ENCODE measurements at regions not wholly inside any gene's neighbourhood (a gene's known extent, or its start where the extent isn't known, plus 50 kb on each side); places are given as distances from the start of the nearest gene placed in this dataset.

- no peak for DNase-seq (ENCODE audit: low read depth)
- TF ChIP-seq CTCF (IDR thresholded peaks at IDR 0.05; ENCODE audit: low read length, missing control alignments), result no peak
These were observed 217.5 kb upstream of the DYNLRB2 start for GRCh38 chr16:80323187-80323807.

DNA sequence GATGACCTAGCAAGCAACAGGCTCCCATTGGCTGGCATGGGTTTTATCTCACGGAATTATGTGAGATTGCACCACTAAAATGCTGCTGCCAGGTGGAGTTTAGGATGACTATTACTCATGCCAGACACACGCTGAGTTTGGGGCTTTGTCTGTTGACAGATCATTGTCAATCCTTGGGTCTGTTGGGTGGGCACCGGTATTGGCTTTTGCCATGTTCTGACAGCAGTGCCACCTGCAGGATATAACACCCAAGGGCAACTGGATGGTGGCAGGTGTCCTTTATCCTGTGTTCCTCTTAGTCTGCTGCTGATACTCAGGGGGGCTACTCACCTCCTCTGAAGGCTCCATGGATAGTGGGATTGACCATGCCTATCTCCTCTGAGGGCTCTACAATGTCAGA lies 221.6 kb upstream of the DYNLRB2 start:
- no peak overlapping the region for H3K4me3 ChIP-seq (replicated peaks; ENCODE audit: low read depth, low read length)
- DNase-seq (ENCODE audit: low read depth), result no peak
- no peak for TF ChIP-seq CTCF (IDR thresholded peaks at IDR 0.05; ENCODE audit: low read length, missing control alignments)

More at GRCh38 chr16:80323187-80323807, 217.5 kb upstream of the DYNLRB2 start:
- H3K4me3 ChIP-seq (replicated peaks; ENCODE audit: low read depth, low read length), result no peak overlapping the region

DNA sequence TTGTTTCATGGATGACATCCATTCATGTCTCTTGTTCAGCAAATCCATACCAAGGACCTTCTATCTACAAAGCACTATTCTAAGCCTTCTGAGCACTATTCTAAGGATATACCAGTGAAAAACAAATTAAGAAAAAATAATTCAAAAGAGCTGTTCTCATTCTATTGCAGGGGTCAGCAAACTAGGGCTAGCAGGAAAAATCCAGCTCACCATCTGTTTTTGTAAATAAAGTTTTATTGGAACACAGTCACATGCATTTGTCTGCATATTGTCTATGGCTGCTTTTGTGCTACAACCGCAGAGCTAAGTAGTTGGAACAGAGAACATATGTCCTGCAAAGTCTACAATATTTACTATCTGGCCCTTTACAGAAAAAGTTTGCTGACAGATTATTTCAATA lies 222.7 kb upstream of the DYNLRB2 start:
- TF ChIP-seq CTCF (IDR thresholded peaks at IDR 0.05; ENCODE audit: low read length, missing control alignments), result no peak
- H3K4me3 ChIP-seq (replicated peaks; ENCODE audit: low read depth, low read length), result no peak overlapping the region
- no peak for DNase-seq (ENCODE audit: low read depth)

GRCh38 chr16:80317599-80318037 lies 223.2 kb upstream of the DYNLRB2 start:
- DNase-seq (ENCODE audit: low read depth), result no peak
- peak; percentile 14 for TF ChIP-seq CTCF (IDR thresholded peaks at IDR 0.05; ENCODE audit: low read length, missing control alignments)
- no peak overlapping the region for H3K4me3 ChIP-seq (replicated peaks; ENCODE audit: low read depth, low read length)

- DNase-seq (ENCODE audit: low read depth), result no peak
- no peak for TF ChIP-seq CTCF (IDR thresholded peaks at IDR 0.05; ENCODE audit: low read length, missing control alignments)
- no peak overlapping the region for H3K4me3 ChIP-seq (replicated peaks; ENCODE audit: low read depth, low read length)
These were observed 223.7 kb upstream of the DYNLRB2 start for GRCh38 chr16:80317116-80317515.

DNA sequence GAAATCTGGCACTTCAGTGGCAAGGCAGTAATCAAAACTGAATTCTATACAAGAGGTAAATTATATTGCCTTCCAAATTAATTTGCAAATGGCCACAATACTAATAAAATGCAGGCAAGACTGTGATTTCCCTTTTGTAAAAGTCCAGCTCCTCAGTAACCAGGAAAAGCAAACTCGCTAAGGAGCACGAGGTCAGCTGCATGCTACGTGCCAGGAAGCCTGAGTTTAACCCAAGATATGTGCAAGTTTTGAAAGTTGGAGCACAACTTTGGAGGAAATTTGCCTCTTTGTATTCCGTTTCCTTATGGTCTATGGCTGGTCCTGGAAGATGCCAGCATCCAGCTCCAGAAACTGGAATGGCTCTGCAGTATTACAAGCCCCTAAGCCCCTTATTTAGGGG lies 226.8 kb upstream of the DYNLRB2 start:
- no peak overlapping the region for H3K4me3 ChIP-seq (replicated peaks; ENCODE audit: low read depth, low read length)
- DNase-seq (ENCODE audit: low read depth), result no peak
- no peak for TF ChIP-seq CTCF (IDR thresholded peaks at IDR 0.05; ENCODE audit: low read length, missing control alignments)

DNA sequence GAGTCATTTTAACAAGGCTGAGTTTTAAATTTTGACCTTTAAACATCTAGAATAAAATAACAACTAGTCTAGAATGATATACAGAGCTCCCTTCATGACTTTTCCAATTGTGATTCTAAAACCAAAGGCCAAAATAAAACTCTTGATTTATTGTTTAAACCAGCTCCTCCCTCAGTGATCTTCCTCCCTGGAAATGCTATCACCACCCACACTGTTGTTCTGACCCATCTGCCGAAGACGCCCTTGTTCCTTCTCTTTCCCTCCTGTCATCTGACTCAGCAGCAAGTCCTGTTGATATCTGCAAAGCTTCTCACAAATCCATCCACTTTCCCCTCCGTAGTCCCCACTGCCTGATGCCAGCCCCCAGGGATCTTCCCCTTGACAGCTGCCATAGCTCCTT lies 231.6 kb upstream of the DYNLRB2 start:
- DNase-seq (ENCODE audit: low read depth), result no peak
- no peak for TF ChIP-seq CTCF (IDR thresholded peaks at IDR 0.05; ENCODE audit: low read length, missing control alignments)
- no peak overlapping the region for H3K4me3 ChIP-seq (replicated peaks; ENCODE audit: low read depth, low read length)
